Pancreas (tissue), 10 donors: ENCODE measurements at regions not wholly inside any gene's neighbourhood (a gene's known extent, or its start where the extent isn't known, plus 50 kb on each side); places are given as distances from the start of the nearest gene placed in this dataset.

Experiments
- ATAC-seq, 4 donors: fragments of 200-7000 bp; cut with Tn5 transposase; one replicate each; pipeline versions ENCODE4 v1.8.0 to v1.9.1; 2020; ENCODE audit warnings: mild to moderate bottlenecking in 4 of 4, moderate library complexity in 4 of 4
- DNase-seq, 6 donors: peaks; one replicate each; pipeline ENCODE4 v3.0.0-alpha.2; 2020
- FAIRE-seq: peaks from 2 replicates; lab custom pipeline; 2012; peaks lifted over from hg19 to GRCh38; lab: Jason Lieb, UNC
- H3K27ac ChIP-seq, 4 donors: fragments of 200-600 bp; sonication (generic); 1 replicate in 3 of 4; 2 replicates in 1 of 4; pipeline versions ENCODE4 v1.5.0 to v1.8.0; 2020
- H3K27me3 ChIP-seq, 4 donors: fragments of 200-600 bp; one replicate each; pipeline ENCODE4 v1.8.0; 2021
- H3K36me3 ChIP-seq, 3 donors: fragments of 200-600 bp; sonication (generic) in 1 of 3; one replicate each; pipeline versions ENCODE4 v1.5.0 to v1.8.0; 2020 to 2021
- H3K4me1 ChIP-seq, 3 donors: fragments of 200-600 bp; one replicate each; pipeline ENCODE4 v1.8.0; 2021
- H3K4me3 ChIP-seq, 4 donors: fragments of 200-600 bp; sonication (generic) in 2 of 4; one replicate each; pipeline versions ENCODE4 v1.5.0 to v1.8.0; 2020 to 2021
- H3K9me3 ChIP-seq, 4 donors: fragments of 200-600 bp; one replicate each; pipeline ENCODE4 v1.8.0; 2021
- CTCF ChIP-seq, 4 donors: fragments of 200-600 bp; sonication (generic) in 3 of 4; IDR thresholded peaks; one replicate each; pipeline versions ENCODE4 v1.5.0 to v1.8.0; 2021; ENCODE audit warnings: antibody characterized with exemption in 4 of 4
- WGBS, 2 donors: extraction: QIAGEN DNeasy Blood & Tissue Kit; methylation state at CpG; one replicate each; pipeline ENCODE4 v1.1.7; 2013; 5-methylcytosine and 5-hydroxymethylcytosine counted together
- intact Hi-C, 3 donors: fragments of 100-400 bp; cut with DNase I; formaldehyde crosslinking; loops; one replicate each; pipeline versions ENCODE4 v1.11.1 to v1.14.2; 2022
- donor health status: healthy with polysubstance abuse.
- donor health status: DM: no; HTN: no; CAD: no; lungs with moderate emphysema.
- donor health status: DM: no; HTN: no; CAD: no.
- donor health status: control.
- donor health status: control.
- donor health status: Bipolar disorder and iron deficiency.
- donor health status: DM: yes; HTN: yes; CAD: no.
- donor health status: DM: no; HTN: no; CAD: no.
- donor health status: DM: no; HTN: no; CAD: no.
- donor health status: DM: yes; HTN: yes; CAD: no.

GRCh38 chr12:97177481-97177880 lies 270.4 kb downstream of the NEDD1 start:
- no peak overlapping the region for H3K27ac ChIP-seq
- no peaks in the 10 kb centered on the region for H3K36me3 ChIP-seq
- FAIRE-seq (no peak), ATAC-seq (no peak), DNase-seq (no peak)
- no peak for TF ChIP-seq CTCF (IDR thresholded peaks at IDR 0.05)
- H3K4me1 ChIP-seq: no peaks in the 10 kb centered on the region
- no peaks in the 10 kb centered on the region for H3K27me3 ChIP-seq
- WGBS, 2 donors: 64 to 70% methylated on average over 4 of the region's 4 CpGs
- H3K4me3 ChIP-seq: no peak overlapping the region
- no peaks in the 10 kb centered on the region for H3K9me3 ChIP-seq
- intact Hi-C loops: no loop called here

DNA sequence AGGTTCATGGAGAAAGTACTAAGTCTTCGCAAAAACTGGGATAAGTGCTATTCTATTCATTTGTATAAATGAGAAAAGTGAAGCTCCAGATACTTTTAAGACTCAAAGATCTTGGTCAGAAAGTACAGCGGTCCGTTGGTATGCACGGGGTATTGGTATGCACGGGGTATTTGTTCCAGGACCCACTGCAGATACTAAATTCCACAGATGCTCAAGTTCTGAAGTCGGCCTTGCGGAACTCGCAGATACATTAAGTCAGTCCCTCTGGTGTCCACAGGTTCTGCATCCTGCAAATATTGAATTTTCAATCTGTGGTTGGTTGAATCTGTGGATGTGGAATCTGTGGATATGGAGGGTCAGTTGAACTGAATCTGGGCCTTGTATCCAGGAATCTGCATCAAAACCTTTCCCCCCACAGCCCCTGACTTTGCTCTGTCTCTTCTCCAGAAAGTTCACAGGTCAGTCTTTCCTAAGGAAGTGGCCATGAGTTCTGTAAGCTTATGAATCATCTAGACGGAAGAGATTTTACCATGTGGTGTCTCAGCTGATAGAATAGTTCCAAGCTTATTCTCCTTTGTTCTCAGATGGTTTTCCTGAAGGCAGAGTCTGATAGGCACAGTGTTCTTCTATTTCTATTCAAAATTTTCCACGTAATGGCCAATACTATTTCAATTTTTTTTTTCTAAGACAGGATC lies 274.7 kb downstream of the NEDD1 start:
- TF ChIP-seq CTCF (IDR thresholded peaks at IDR 0.05): no peak
- no peak for ATAC-seq
- Histone ChIP-seq H3K27me3 (no peaks in the 10 kb centered on the region), H3K4me1 (no peaks in the 10 kb centered on the region), H3K36me3 (no peaks in the 10 kb centered on the region), H3K27ac (no peak overlapping the region), H3K4me3 (no peak overlapping the region), H3K9me3 (no peaks in the 10 kb centered on the region)
- no peak for FAIRE-seq
- intact Hi-C loops: no loop called here
- no peak for DNase-seq
- WGBS, 2 donors: 66 to 80% methylated on average over 10 of the region's 10 CpGs

GRCh38 chr12:97182769-97183168 lies 275.7 kb downstream of the NEDD1 start:
- no peak for DNase-seq
- 14 to 23% methylated on average over 4 of the region's 4 CpGs for whole genome bisulfite sequencing, 2 donors
- no peak for FAIRE-seq
- no peaks in the 10 kb centered on the region for H3K4me1 ChIP-seq
- H3K9me3 ChIP-seq: no peaks in the 10 kb centered on the region
- intact Hi-C loops: no loop called here
- no peak overlapping the region for H3K4me3 ChIP-seq
- H3K36me3 ChIP-seq: no peaks in the 10 kb centered on the region
- H3K27ac ChIP-seq: no peak overlapping the region
- no peak for ATAC-seq
- no peak for TF ChIP-seq CTCF (IDR thresholded peaks at IDR 0.05)
- H3K27me3 ChIP-seq: no peaks in the 10 kb centered on the region

DNA sequence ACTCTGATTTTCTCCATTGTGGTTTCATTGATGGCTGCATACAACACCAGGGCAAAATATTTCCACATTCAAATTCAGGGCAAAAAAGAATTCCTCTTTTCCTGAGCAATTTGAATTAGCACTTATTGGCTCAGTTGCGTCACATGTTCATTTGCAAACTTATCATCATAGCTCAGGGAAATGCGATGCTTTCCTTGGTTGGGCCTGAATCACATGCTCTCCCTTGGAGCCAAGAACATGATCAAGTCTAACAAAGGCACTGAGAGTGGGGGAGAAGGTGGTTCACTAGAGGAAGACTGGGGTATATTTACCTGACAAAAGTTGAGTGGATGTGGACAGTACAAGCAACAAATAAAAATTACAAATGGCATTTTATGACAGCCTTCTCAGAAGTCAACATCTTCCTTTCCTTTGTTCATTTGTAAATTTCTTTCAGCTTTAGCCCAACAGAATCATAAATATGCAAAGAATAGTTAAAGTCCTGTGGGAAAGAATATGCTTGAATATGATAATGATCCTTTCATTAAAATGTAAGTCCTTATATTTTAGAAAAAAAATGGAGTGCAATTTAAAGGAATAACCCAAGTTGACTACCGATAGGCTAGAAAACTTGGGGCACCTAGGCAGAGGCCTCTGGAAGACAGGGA lies 277.2 kb downstream of the NEDD1 start:
- TF ChIP-seq CTCF (IDR thresholded peaks at IDR 0.05): no peak

GRCh38 chr12:97185567-97185966 lies 277.0 kb upstream of the RMST start:
- 53 to 73% methylated on average over 4 of the region's 4 CpGs for WGBS, 2 donors
- no peak for ATAC-seq
- intact Hi-C loops: no loop called here
- no peak for DNase-seq
- Histone ChIP-seq H3K9me3 (no peaks in the 10 kb centered on the region), H3K4me1 (no peaks in the 10 kb centered on the region), H3K36me3 (no peaks in the 10 kb centered on the region), H3K4me3 (no peak overlapping the region), H3K27me3 (no peaks in the 10 kb centered on the region), H3K27ac (no peak overlapping the region)
- no peak for FAIRE-seq
- no peak for TF ChIP-seq CTCF (IDR thresholded peaks at IDR 0.05)

More for the DNA sequence above, 277.2 kb downstream of the NEDD1 start:
- WGBS, 2 donors: 77 to 90% methylated on average over 3 of the region's 3 CpGs
- intact Hi-C loops: no loop called here
- ATAC-seq (no peak), DNase-seq (no peak), FAIRE-seq (no peak)
- Histone ChIP-seq H3K4me1 (no peaks in the 10 kb centered on the region), H3K36me3 (no peaks in the 10 kb centered on the region), H3K27ac (no peak overlapping the region), H3K9me3 (no peaks in the 10 kb centered on the region), H3K27me3 (no peaks in the 10 kb centered on the region), H3K4me3 (no peak overlapping the region)
